Smooth muscle cell (in vitro differentiated cells): ENCODE measurements at regions not wholly inside any gene's neighbourhood (a gene's known extent, or its start where the extent isn't known, plus 50 kb on each side); places are given as distances from the start of the nearest gene placed in this dataset.

Source experiments
- DNase-seq: peaks from one replicate; lab custom pipeline; 2025; ENCODE audit not compliant: unreplicated experiment; lab: John Stamatoyannopoulos, UW
- H2AFZ ChIP-seq: fragments of 200-600 bp; sonication (generic); 2 replicates; pipeline ENCODE4 v1.6.0; 2016; ENCODE audit warnings: antibody characterized with exemption, low read depth, mild to moderate bottlenecking
- H3F3A ChIP-seq: fragments of 200-600 bp; sonication (generic); 2 replicates; pipeline ENCODE4 v1.6.0; 2017; ENCODE audit warnings: antibody characterized with exemption, low read depth
- H3K27ac ChIP-seq: fragments of 200-600 bp; sonication (generic); 2 replicates; pipeline ENCODE4 v1.5.1; 2016; ENCODE audit warnings: low read depth, mild to moderate bottlenecking
- H3K27me3 ChIP-seq: fragments of 200-600 bp; sonication (generic); 2 replicates; pipeline ENCODE4 v1.6.1; 2016; ENCODE audit warnings: low read depth, mild to moderate bottlenecking
- H3K36me3 ChIP-seq: fragments of 200-600 bp; sonication (generic); 2 replicates; pipeline ENCODE4 v1.5.1; 2016; ENCODE audit warnings: low read depth
- H3K4me1 ChIP-seq: fragments of 200-600 bp; sonication (generic); 2 replicates; pipeline ENCODE4 v1.5.1; 2016; ENCODE audit warnings: low read depth
- H3K4me2 ChIP-seq: fragments of 200-600 bp; sonication (generic); 2 replicates; pipeline ENCODE4 v1.6.0; 2016; ENCODE audit warnings: mild to moderate bottlenecking
- H3K4me3 ChIP-seq: fragments of 200-600 bp; sonication (generic); 2 replicates; pipeline ENCODE4 v1.5.1; 2016; ENCODE audit warnings: mild to moderate bottlenecking
- H3K79me2 ChIP-seq: fragments of 200-600 bp; sonication (generic); 2 replicates; pipeline ENCODE4 v1.6.0; 2016; ENCODE audit warnings: low read depth, mild to moderate bottlenecking
- H3K9ac ChIP-seq: fragments of 200-600 bp; sonication (generic); 2 replicates; pipeline ENCODE4 v1.6.0; 2016; ENCODE audit warnings: low read depth
- H3K9me3 ChIP-seq: fragments of 200-600 bp; sonication (generic); replicated peaks from 2 replicates; pipeline ENCODE4 v1.5.1; 2016; ENCODE audit warnings: low read depth
- H4K20me1 ChIP-seq: fragments of 200-600 bp; sonication (generic); 2 replicates; pipeline ENCODE4 v1.6.0; 2016; ENCODE audit warnings: low read depth
- CTCF ChIP-seq: fragments of 200-600 bp; sonication (generic); IDR thresholded peaks from 2 replicates; pipeline ENCODE4 v1.5.1; 2017; ENCODE audit warnings: borderline replicate concordance, mild to moderate bottlenecking, antibody characterized with exemption; ENCODE audit not compliant: insufficient read depth, poor library complexity, severe bottlenecking
- WGBS: methylation state at CpG from one replicate; pipeline ENCODE4 v1.1.7; 2016; ENCODE audit warnings: low lambda C conversion rate; 5-methylcytosine and 5-hydroxymethylcytosine counted together

DNA sequence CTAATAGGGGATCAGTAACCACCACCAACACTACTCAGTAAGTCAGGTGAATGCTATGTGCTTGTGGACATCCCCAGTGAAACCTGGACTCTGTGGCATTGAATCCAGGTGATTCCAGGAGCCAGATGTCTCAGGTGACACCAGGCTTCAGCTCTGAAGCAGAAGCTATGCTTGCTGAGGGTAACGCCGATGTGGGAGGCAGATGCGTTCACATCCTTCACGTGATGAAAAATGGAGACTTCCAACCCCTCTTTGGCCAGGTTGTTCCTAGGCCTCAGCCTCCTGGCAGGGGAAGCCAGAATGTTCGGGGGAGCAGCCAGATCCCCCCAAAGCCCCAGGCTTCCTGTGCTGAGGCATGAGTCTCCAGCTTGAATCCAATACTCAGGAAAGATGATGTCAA lies 209.8 kb upstream of the PDE10A start:
- Histone ChIP-seq H3F3A (no peaks in the 10 kb centered on the region), H3K36me3 (no peaks in the 10 kb centered on the region), H3K4me2 (no peak overlapping the region), H3K9me3 (no peaks in the 10 kb centered on the region), H3K4me3 (no peak overlapping the region), H3K27ac (no peak overlapping the region), H3K27me3 (peaks cover 36% of the 10 kb centered on the region), H3K79me2 (no peaks in the 10 kb centered on the region), H3K9ac (no peak overlapping the region), H4K20me1 (no peaks in the 10 kb centered on the region), H2AFZ (no peak overlapping the region), H3K4me1 (no peaks in the 10 kb centered on the region)
- DNase-seq, result no peak
- 88% methylated on average over 5 of the region's 5 CpGs for whole genome bisulfite sequencing
- TF ChIP-seq CTCF, result no peak

DNA sequence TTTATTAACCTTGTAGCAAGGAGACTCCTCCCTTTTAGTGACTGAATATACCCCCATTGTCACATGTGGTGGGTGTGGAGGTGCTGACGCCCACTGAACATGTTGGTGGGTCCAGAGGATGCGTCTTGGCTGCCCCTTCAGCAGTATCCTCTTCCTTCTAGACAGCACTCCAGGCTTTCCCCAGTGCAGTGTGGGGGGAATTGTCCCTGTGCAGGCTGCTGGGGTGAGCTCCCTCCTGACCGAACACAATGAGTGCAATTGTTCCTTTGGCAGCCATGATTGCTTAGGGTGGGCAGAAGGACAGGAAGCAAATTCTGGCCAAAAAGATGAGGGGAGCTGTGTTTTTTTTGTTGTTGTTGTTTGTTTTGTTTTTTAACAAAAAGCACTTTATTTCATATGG lies 209.3 kb upstream of the PDE10A start:
- H3K27ac ChIP-seq, result no peak overlapping the region
- peaks cover 33% of the 10 kb centered on the region for H3K27me3 ChIP-seq
- H3K79me2 ChIP-seq, result no peaks in the 10 kb centered on the region
- no peak overlapping the region for H3K4me3 ChIP-seq
- no peak overlapping the region for H3K9ac ChIP-seq
- no peak for DNase-seq
- no peaks in the 10 kb centered on the region for H3K4me1 ChIP-seq
- TF ChIP-seq CTCF, result no peak
- WGBS, result 88% methylated on average over 3 of the region's 3 CpGs
- no peak overlapping the region for H2AFZ ChIP-seq
- H4K20me1 ChIP-seq, result no peaks in the 10 kb centered on the region
- no peaks in the 10 kb centered on the region for H3K9me3 ChIP-seq
- no peaks in the 10 kb centered on the region for H3K36me3 ChIP-seq
- H3K4me2 ChIP-seq, result no peak overlapping the region
- no peaks in the 10 kb centered on the region for H3F3A ChIP-seq

GRCh38 chr6:165871571-165871970 lies 208.5 kb upstream of the PDE10A start:
- no peaks in the 10 kb centered on the region for H3K4me1 ChIP-seq
- DNase-seq, result no peak
- H3K9ac ChIP-seq, result no peak overlapping the region
- TF ChIP-seq CTCF, result no peak
- H3K9me3 ChIP-seq, result no peaks in the 10 kb centered on the region
- no peaks in the 10 kb centered on the region for H3K36me3 ChIP-seq
- no peaks in the 10 kb centered on the region for H4K20me1 ChIP-seq
- H3K79me2 ChIP-seq, result no peaks in the 10 kb centered on the region
- H3K4me2 ChIP-seq, result no peak overlapping the region
- no peak overlapping the region for H3K27ac ChIP-seq
- no peaks in the 10 kb centered on the region for H3F3A ChIP-seq
- no peak overlapping the region for H2AFZ ChIP-seq
- no peak overlapping the region for H3K4me3 ChIP-seq
- 87% methylated on average over 3 of the region's 3 CpGs for WGBS
- H3K27me3 ChIP-seq, result peaks cover 27% of the 10 kb centered on the region

DNA sequence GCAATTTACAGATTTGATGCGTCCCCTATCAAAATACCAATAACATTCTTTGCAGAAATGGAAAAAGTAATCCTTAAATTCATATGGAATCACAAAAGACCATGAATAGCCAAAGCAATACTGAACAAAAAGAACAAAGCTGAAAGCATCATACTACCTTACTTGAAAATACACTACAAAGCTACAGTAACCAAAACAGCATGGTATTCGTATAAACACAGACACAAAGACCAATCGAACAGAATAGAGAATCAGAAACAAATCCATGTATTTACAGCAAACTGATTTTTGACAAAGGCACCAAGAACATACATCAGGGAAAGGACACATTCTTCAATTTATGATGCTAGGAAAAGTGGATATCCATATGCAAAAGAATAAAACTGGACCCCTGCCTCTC lies 206.5 kb upstream of the PDE10A start:
- Histone ChIP-seq H3F3A (no peaks in the 10 kb centered on the region), H3K27ac (no peak overlapping the region), H3K4me3 (no peak overlapping the region), H3K9ac (no peak overlapping the region), H3K79me2 (no peaks in the 10 kb centered on the region), H3K9me3 (no peaks in the 10 kb centered on the region), H3K27me3 (peaks cover 9% of the 10 kb centered on the region), H4K20me1 (no peaks in the 10 kb centered on the region), H3K4me1 (no peaks in the 10 kb centered on the region), H3K36me3 (no peaks in the 10 kb centered on the region), H3K4me2 (no peak overlapping the region), H2AFZ (no peak overlapping the region)
- no peak for TF ChIP-seq CTCF
- 93% methylated on average over 3 of the region's 3 CpGs for WGBS
- DNase-seq, result no peak
